Stimulated activated CD4-positive, alpha-beta T cell treated with anti-CD3 and anti-CD28 coated beads, Interleukin-1b, Interleukin-23, amount 100 ng/mL, for 4 hours (primary cell): ENCODE measurements at regions not wholly inside any gene's neighbourhood (a gene's known extent, or its start where the extent isn't known, plus 50 kb on each side); places are given as distances from the start of the nearest gene placed in this dataset.

Source experiments
- DNase-seq, 2 donors: peaks; one replicate each; pipeline ENCODE4 v3.0.0-alpha.2; 2020; ENCODE audit warnings: low read depth in 2 of 2

DNA sequence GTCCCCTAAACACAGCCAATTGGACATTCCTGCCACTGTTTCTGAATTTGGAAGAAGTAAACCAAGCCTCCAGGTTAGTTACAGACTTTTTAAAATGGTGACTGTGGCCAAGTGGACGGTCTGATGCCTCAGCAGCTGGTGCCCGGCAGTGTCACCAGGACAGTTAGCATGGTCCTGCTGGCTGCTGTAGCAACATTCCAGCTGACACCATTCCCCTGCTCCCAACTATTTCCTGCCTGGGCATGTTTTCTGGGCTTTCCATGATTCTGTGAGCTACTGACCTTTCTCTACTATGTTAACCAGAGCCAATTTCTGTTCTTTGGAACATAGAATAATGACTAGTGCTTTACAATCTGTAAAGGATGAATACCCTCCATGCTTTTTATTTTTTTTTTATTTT, 95.0 kb downstream of the TLR5 start:
- no peak for DNase-seq

DNA sequence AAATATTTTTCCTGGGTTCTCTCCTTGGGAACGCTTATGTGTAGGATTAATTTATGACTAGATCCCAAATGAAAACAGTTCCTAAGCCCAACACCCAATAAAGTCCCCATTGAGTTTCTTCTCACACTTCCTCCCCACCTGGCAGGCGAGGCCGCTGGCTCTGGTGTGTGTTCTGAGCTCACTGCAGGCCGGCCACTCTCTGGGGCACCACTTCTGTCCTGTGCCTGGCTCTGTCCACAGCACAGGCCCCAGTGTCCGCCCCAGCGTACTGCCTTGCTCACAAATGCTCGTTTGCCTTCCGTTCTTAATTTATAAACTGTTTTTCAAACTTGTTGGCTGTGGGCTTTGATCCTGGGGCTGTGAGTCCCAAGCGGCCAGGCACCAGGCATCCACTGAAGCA, 90.6 kb downstream of the TLR5 start:
- DNase-seq = no peak

DNA sequence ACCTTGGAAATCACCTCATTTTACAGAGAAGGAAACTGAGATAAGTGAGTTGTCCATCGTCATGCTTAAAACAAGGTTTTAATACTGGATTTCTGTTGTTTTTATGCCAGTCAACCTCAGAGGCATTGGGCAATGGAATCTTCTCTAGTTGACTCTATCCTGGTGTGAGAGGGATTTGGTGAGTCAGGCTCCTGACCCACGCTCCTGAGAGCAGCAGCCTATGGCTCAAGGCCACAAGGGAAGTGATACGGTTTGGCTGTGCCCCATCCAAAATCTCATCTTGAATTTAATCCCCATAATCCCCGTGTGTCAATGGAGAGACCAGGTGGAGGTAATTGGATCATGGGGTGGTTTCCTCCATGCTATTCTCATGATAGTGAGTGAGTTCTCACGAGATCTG, 90.1 kb downstream of the TLR5 start:
- no peak for DNase-seq

DNA sequence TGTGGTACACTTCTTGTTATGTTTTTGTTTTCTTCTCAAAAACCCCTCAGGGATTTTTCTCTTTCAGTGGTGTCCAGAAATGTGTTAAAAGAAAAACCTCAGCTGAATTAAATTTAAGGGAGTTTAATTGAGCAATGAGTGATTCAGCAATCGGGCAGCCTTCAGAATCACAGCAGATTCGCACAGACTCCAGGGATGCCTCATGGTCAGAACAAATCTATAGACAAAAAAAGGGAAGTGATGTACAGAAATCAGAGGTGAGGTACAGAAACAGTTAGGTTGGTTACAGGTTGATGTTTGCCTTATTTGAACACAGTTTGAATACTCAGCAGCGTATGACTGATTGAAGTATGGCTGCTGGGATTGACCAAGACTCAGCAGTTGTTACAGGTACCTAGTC, 86.2 kb downstream of the TLR5 start:
- DNase-seq = no peak

DNA sequence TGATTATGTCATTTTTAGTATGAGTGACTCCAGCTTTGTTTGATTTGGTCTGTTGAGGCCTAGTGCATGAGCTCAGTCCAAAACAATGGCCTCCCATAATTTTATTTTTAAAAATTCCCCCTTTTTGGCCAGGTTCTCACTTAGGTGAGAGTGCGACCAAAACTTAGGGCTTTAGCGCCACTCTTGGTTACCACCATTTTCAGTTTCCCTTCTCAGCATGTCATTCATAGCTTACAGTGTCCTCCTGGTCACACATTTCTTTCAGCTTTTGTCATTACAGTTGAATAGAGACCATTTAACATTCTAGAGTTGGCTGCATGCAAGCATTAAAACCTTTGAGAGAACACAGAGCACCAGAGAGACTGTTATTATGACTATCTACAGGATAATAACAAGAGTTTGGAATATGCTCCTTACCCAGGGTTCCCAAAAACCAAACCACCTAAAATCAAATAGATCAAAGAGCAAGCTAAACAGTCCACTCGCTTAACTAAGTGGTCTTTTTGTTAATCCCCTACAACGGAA, 85.4 kb downstream of the TLR5 start:
- DNase-seq = no peak
